HCT116 (cell line): ENCODE measurements at regions not wholly inside any gene's neighbourhood (a gene's known extent, or its start where the extent isn't known, plus 50 kb on each side); places are given as distances from the start of the nearest gene placed in this dataset.

Experiments
- ATAC-seq: fragments of 200-7000 bp; cut with Tn5 transposase; 2 replicates; pipeline ENCODE4 v1.9.1; 2020; ENCODE audit warnings: mild to moderate bottlenecking, moderate library complexity
- BruUV-seq: library from RNA; stranded (reverse); fragments of 400-500 nt; replicated peaks from 2 replicates; lab custom pipeline; 2021; lab: Mats Ljungman, UMichigan
- CTCF ChIA-PET: fragments of 300-600 bp; sonication (Branson Sonifier 250); formaldehyde crosslinking; loops from one replicate; lab custom pipeline; 2021; ENCODE audit warnings: antibody characterized with exemption; lab: Charles Lee
- POLR2A ChIA-PET: fragments of 300-600, 350-600 bp; sonication (Branson Sonifier 250); formaldehyde crosslinking; loops from one replicate; lab custom pipeline; 2021; ENCODE audit warnings: antibody characterized with exemption; lab: Charles Lee
- RAD21 ChIA-PET, 2 experiments: fragments of 300-600 bp; sonication (Branson Sonifier 250); formaldehyde crosslinking; loops; one replicate each; lab custom pipeline; 2023; ENCODE audit warnings: low total read pairs in 2 of 2; ENCODE audit not compliant: uncharacterized antibody in 2 of 2, unreplicated experiment in 2 of 2, low non-redundant PET in 1 of 2; lab: Charles Lee
- DNase-seq: peaks from one replicate; pipeline ENCODE4 v3.0.0-alpha.2; 2010; ENCODE audit warnings: low read depth, low spot score
- H2AFZ ChIP-seq: fragments of 200-600 bp; shearing (Covaris generic), sonication (generic); 2 replicates; pipeline ENCODE4 v1.6.1; 2017; ENCODE audit warnings: low read depth, mixed run types, mixed read lengths, antibody characterized with exemption, low read length; ENCODE audit not compliant: poor library complexity, severe bottlenecking
- H3K27ac ChIP-seq: 2 replicates; pipeline ENCODE4 v1.5.1; 2012; ENCODE audit warnings: low read depth, low read length
- H3K27me3 ChIP-seq: fragments of 200-600 bp; sonication (generic); 2 replicates; pipeline ENCODE4 v1.6.1; 2016; ENCODE audit warnings: mixed run types, low read length, mixed read lengths; ENCODE audit not compliant: insufficient read depth
- H3K36me3 ChIP-seq, 2 experiments: fragments of 200-500 bp in 1 of 2; fragments of 200-600 bp in 1 of 2; sonication (Bioruptor generic) in 1 of 2; sonication (generic) in 1 of 2; 2 replicates each; pipeline versions ENCODE4 v1.5.1 to v1.6.1; 2014 to 2016; ENCODE audit warnings: low read length in 2 of 2, inconsistent platforms in 1 of 2, mixed read lengths in 1 of 2, mixed run types in 1 of 2; ENCODE audit not compliant: insufficient read depth in 2 of 2, control insufficient read depth in 1 of 2
- H3K4me1 ChIP-seq, 2 experiments: fragments of 200-600 bp in 1 of 2; sonication (generic) in 1 of 2; 2 replicates each; pipeline versions ENCODE4 v1.5.1 to v1.6.1; 2012 to 2017; ENCODE audit warnings: low read length in 2 of 2, inconsistent platforms in 1 of 2, mild to moderate bottlenecking in 1 of 2, mixed read lengths in 1 of 2, mixed run types in 1 of 2, moderate library complexity in 1 of 2; ENCODE audit not compliant: insufficient read depth in 2 of 2, control insufficient read depth in 1 of 2
- H3K4me2 ChIP-seq: fragments of 200-600 bp; sonication (generic); 2 replicates; pipeline ENCODE4 v1.6.1; 2017; ENCODE audit warnings: mixed run types, low read length, mixed read lengths
- H3K4me3 ChIP-seq, 2 experiments: fragments of 200-600 bp in 1 of 2; sonication (generic) in 1 of 2; replicated peaks in 1 of 2; 2 replicates each; pipeline ENCODE4 v1.5.1; 2011 to 2016; ENCODE audit warnings: low read length in 2 of 2, control low read depth in 1 of 2, low read depth in 1 of 2, mild to moderate bottlenecking in 1 of 2, mixed read lengths in 1 of 2, mixed run types in 1 of 2
- H3K79me2 ChIP-seq: fragments of 200-600 bp; sonication (generic); 2 replicates; pipeline ENCODE4 v1.6.1; 2017; ENCODE audit warnings: mild to moderate bottlenecking, mixed run types, low read length, moderate library complexity, mixed read lengths; ENCODE audit not compliant: insufficient read depth
- H3K9ac ChIP-seq: fragments of 200-600 bp; sonication (generic); 2 replicates; pipeline ENCODE4 v1.6.1; 2016; ENCODE audit warnings: low read length, mixed read lengths
- H3K9me2 ChIP-seq: fragments of 200-600 bp; sonication (generic), shearing (Covaris generic); 2 replicates; pipeline ENCODE4 v1.6.1; 2017; ENCODE audit warnings: mixed run types, mild to moderate bottlenecking, moderate library complexity; ENCODE audit not compliant: insufficient read depth
- H3K9me3 ChIP-seq, 2 experiments: fragments of 200-500 bp in 1 of 2; fragments of 200-600 bp in 1 of 2; sonication (Bioruptor generic) in 1 of 2; sonication (generic) in 1 of 2; 2 replicates each; pipeline ENCODE4 v1.6.1; 2014 to 2017; ENCODE audit warnings: low read length in 2 of 2, mixed read lengths in 2 of 2, inconsistent platforms in 1 of 2, low read depth in 1 of 2, mild to moderate bottlenecking in 1 of 2, mixed run types in 1 of 2, moderate library complexity in 1 of 2; ENCODE audit not compliant: control insufficient read depth in 1 of 2, insufficient read depth in 1 of 2
- H4K20me1 ChIP-seq: fragments of 200-600 bp; sonication (generic), shearing (Covaris generic); 2 replicates; pipeline ENCODE4 v1.6.1; 2017; ENCODE audit warnings: mixed run types, mild to moderate bottlenecking, moderate library complexity; ENCODE audit not compliant: insufficient read depth
- ATF3 ChIP-seq: IDR thresholded peaks from 2 replicates; pipeline ENCODE4 v1.6.1; 2012
- CBX3 ChIP-seq: IDR thresholded peaks from 2 replicates; pipeline ENCODE4 v1.6.1; 2012; ENCODE audit warnings: low read depth
- CTCF ChIP-seq, 3 experiments: fragments of 200-600 bp in 1 of 3; sonication (generic) in 1 of 3; IDR thresholded peaks in 2 of 3; conservative IDR thresholded peaks in 1 of 3; 2 replicates each; pipeline ENCODE4 v1.5.1; 2012 to 2017; ENCODE audit warnings: low read depth in 2 of 3, low read length in 2 of 3, antibody characterized with exemption in 1 of 3, borderline replicate concordance in 1 of 3, control low read depth in 1 of 3, mild to moderate bottlenecking in 1 of 3, mixed read lengths in 1 of 3, mixed run types in 1 of 3, moderate library complexity in 1 of 3; ENCODE audit not compliant: insufficient read depth in 1 of 3
- EGR1 ChIP-seq: IDR thresholded peaks from 2 replicates; pipeline ENCODE4 v1.6.1; 2012; ENCODE audit warnings: low read depth
- ELF1 ChIP-seq: IDR thresholded peaks from 2 replicates; pipeline ENCODE4 v1.6.1; 2012; ENCODE audit warnings: low read depth, borderline replicate concordance
- EZH2 ChIP-seq: fragments of 200-600 bp; sonication (generic); IDR thresholded peaks from 2 replicates; pipeline ENCODE4 v1.6.1; 2017; ENCODE audit warnings: antibody characterized with exemption, mixed run types
- EZH2phosphoT487 ChIP-seq: fragments of 200-600 bp; IDR thresholded peaks from 2 replicates; pipeline ENCODE4 v1.6.1; 2018; ENCODE audit warnings: antibody characterized with exemption, borderline replicate concordance
- FOSL1 ChIP-seq: IDR thresholded peaks from 2 replicates; pipeline ENCODE4 v1.6.1; 2012; ENCODE audit warnings: low read depth
- JUND ChIP-seq: IDR thresholded peaks from 2 replicates; pipeline ENCODE4 v1.6.1; 2012
- MAX ChIP-seq: IDR thresholded peaks from 2 replicates; pipeline ENCODE4 v1.6.1; 2012
- POLR2A ChIP-seq: IDR thresholded peaks from 2 replicates; pipeline ENCODE4 v1.7.0; 2011; ENCODE audit warnings: borderline replicate concordance; ENCODE audit not compliant: insufficient read depth, insufficient read length; ENCODE audit errors: extremely low read depth
- POLR2AphosphoS5 ChIP-seq: IDR thresholded peaks from 2 replicates; pipeline ENCODE4 v1.6.1; 2011; ENCODE audit warnings: mild to moderate bottlenecking, low read depth, low read length, moderate library complexity
- RAD21 ChIP-seq: IDR thresholded peaks from 2 replicates; pipeline ENCODE4 v1.6.1; 2012; ENCODE audit warnings: low read depth, mild to moderate bottlenecking
- SIN3A ChIP-seq: IDR thresholded peaks from 2 replicates; pipeline ENCODE4 v1.6.1; 2012; ENCODE audit warnings: low read depth
- SP1 ChIP-seq: IDR thresholded peaks from 2 replicates; pipeline ENCODE4 v1.6.1; 2012; ENCODE audit warnings: low read depth
- SRF ChIP-seq: IDR thresholded peaks from 2 replicates; pipeline ENCODE4 v1.6.1; 2012; ENCODE audit warnings: low read depth
- TCF7L2 ChIP-seq: IDR thresholded peaks from 2 replicates; pipeline ENCODE4 v1.7.0; 2011; ENCODE audit warnings: borderline replicate concordance, inconsistent platforms; ENCODE audit not compliant: insufficient read depth, insufficient read length; ENCODE audit errors: extremely low read depth
- ZBTB33 ChIP-seq: IDR thresholded peaks from 2 replicates; pipeline ENCODE4 v1.6.1; 2011; ENCODE audit warnings: mild to moderate bottlenecking, low read length, moderate library complexity; ENCODE audit not compliant: insufficient replicate concordance; ENCODE audit errors: extremely low read depth
- ZFX ChIP-seq: fragments of 450-650 bp; IDR thresholded peaks from 2 replicates; pipeline ENCODE4 v1.6.1; 2017
- ZNF274 ChIP-seq: fragments of 200-500 bp; sonication (Bioruptor generic); IDR thresholded peaks from 2 replicates; pipeline ENCODE4 v1.6.1; 2014; ENCODE audit warnings: mild to moderate bottlenecking, low read depth, low read length, inconsistent platforms
- intact Hi-C: fragments of 100-400 bp; cut with micrococcal nuclease; formaldehyde crosslinking; loops from 2 replicates; pipeline ENCODE4 v1.10.0; 2022

- no peak overlapping the region for H3K4me2 ChIP-seq
- H3K4me1 ChIP-seq: no peaks in the 10 kb centered on the region
- no peaks in the 10 kb centered on the region for H4K20me1 ChIP-seq
- no peak overlapping the region for H2AFZ ChIP-seq
- H3K36me3 ChIP-seq: no peaks in the 10 kb centered on the region
- CTCF ChIA-PET: no interaction called here
- POLR2A ChIA-PET: no interaction called here
- H3K4me3 ChIP-seq: no peak overlapping the region
- no peak overlapping the region for H3K27ac ChIP-seq
- RAD21 ChIA-PET: no interaction called here
- DNase-seq (no peak), ATAC-seq (no peak)
- TF ChIP-seq CBX3 (no peak), MAX (no peak), ZFX (no peak), EZH2 (no peak), ZNF274 (no peak), ELF1 (no peak), SRF (no peak), ATF3 (no peak), RAD21 (no peak), EZH2phosphoT487 (no peak), EGR1 (no peak), POLR2A (no peak), SP1 (no peak), FOSL1 (no peak), CTCF (IDR thresholded peaks at IDR 0.05 in 2 of 3, conservative IDR thresholded peaks at IDR 0.05 in 1 of 3; ENCODE audit: borderline replicate concordance in 1 of 3, insufficient read depth in 1 of 3, low read depth in 2 of 3, low read length in 2 of 3) (no peak), JUND (no peak), ZBTB33 (no peak), SIN3A (no peak), POLR2AphosphoS5 (no peak), TCF7L2 (no peak)
- H3K9me3 ChIP-seq: peaks cover 0 to 2% of the 10 kb centered on the region in 2 experiments; a peak in 1 of 4 replicates
- H3K27me3 ChIP-seq: peaks cover 38% of the 10 kb centered on the region
- BruUV-seq: no TSS peak
- no peak overlapping the region for H3K9ac ChIP-seq
- intact Hi-C loops: no loop called here
- H3K9me2 ChIP-seq: no peaks in the 10 kb centered on the region
- no peaks in the 10 kb centered on the region for H3K79me2 ChIP-seq
Measured at GRCh38 chr15:69677403-69677802, 224.8 kb downstream of the RPLP1 start.
